ENCODE measurements at regions not wholly inside any gene's neighbourhood (a gene's known extent, or its start where the extent isn't known, plus 50 kb on each side); places are given as distances from the start of the nearest gene placed in this dataset.

GRCh38 chr1:192435704-192436103 is 118.9 kb downstream of the RGS21 start:
- TF ChIP-seq YY1 (IDR thresholded peaks at IDR 0.05; ENCODE audit: borderline replicate concordance in 1 of 3, control insufficient read depth in 1 of 3, extremely low read depth in 1 of 3, insufficient read depth in 3 of 3, insufficient read length in 1 of 3, insufficient replicate concordance in 2 of 3, low read depth in 1 of 3, low read length in 2 of 3) (no peak), ZNF165 (CRISPR knock-in tag; IDR thresholded peaks at IDR 0.05; ENCODE audit: borderline replicate concordance) (no peak), GTF3C2 (IDR thresholded peaks at IDR 0.05; ENCODE audit: borderline replicate concordance, extremely low read depth, insufficient read length) (no peak), ZNF133 (CRISPR knock-in tag; IDR thresholded peaks at IDR 0.05) (no peak), SP2 (IDR thresholded peaks at IDR 0.05; ENCODE audit: extremely low read depth, low read depth, low read length, poor library complexity, severe bottlenecking) (no peak), CTCF (IDR thresholded peaks at IDR 0.05 in 2 of 3, conservative IDR thresholded peaks at IDR 0.05 in 1 of 3; ENCODE audit: insufficient read depth in 2 of 3, low read depth in 1 of 3, low read length in 3 of 3) (no peak), EZH2 (IDR thresholded peaks at IDR 0.05; ENCODE audit: borderline replicate concordance, low read depth, low read length) (no peak), ZNF76 (CRISPR knock-in tag; IDR thresholded peaks at IDR 0.05; ENCODE audit: borderline replicate concordance) (no peak)

All from K562 (cell line).